Type B pancreatic cell (in vitro differentiated cells): ENCODE measurements at regions not wholly inside any gene's neighbourhood (a gene's known extent, or its start where the extent isn't known, plus 50 kb on each side); places are given as distances from the start of the nearest gene placed in this dataset.

Experiments used
- DNase-seq: peaks from one replicate; pipeline ENCODE4 v3.0.0; 2021; ENCODE audit warnings: mixed read lengths; ENCODE audit not compliant: unreplicated experiment; ENCODE audit errors: extremely low spot score
- H3K27ac Mint-ChIP-seq: 2 replicates; pipeline ENCODE4 v1.8.0; 2021; ENCODE audit warnings: mild to moderate bottlenecking, mixed read lengths
- H3K27me3 Mint-ChIP-seq: 2 replicates; pipeline ENCODE4 v1.8.0; 2021; ENCODE audit warnings: mixed read lengths
- H3K36me3 Mint-ChIP-seq: 2 replicates; pipeline ENCODE4 v1.8.0; 2021; ENCODE audit warnings: mixed read lengths
- H3K4me1 Mint-ChIP-seq: one replicate; pipeline ENCODE4 v1.8.0; 2021; ENCODE audit warnings: mixed read lengths; ENCODE audit not compliant: unreplicated experiment
- H3K4me3 Mint-ChIP-seq: 2 replicates; pipeline ENCODE4 v1.8.0; 2021; ENCODE audit warnings: mild to moderate bottlenecking, mixed read lengths
- H3K9me3 Mint-ChIP-seq: 2 replicates; pipeline ENCODE4 v1.8.0; 2021; ENCODE audit warnings: mixed read lengths
- CTCF ChIP-seq: fragments of 200-600 bp; sonication (generic); conservative IDR thresholded peaks from 2 replicates; pipeline ENCODE4 v1.5.0; 2021; ENCODE audit warnings: antibody characterized with exemption, mild to moderate bottlenecking

GRCh38 chr3:178455946-178456345 lies 80.3 kb upstream of the KCNMB2 start:
- H3K4me1 Mint-ChIP-seq, result peaks cover 3% of the 10 kb centered on the region
- H3K36me3 Mint-ChIP-seq, result no peaks in the 10 kb centered on the region
- peaks cover 2% of the 10 kb centered on the region for H3K9me3 Mint-ChIP-seq
- no peak for DNase-seq
- H3K27me3 Mint-ChIP-seq, result peaks cover 5% of the 10 kb centered on the region
- H3K27ac Mint-ChIP-seq, result no peak overlapping the region
- no peak for TF ChIP-seq CTCF
- H3K4me3 Mint-ChIP-seq, result no peak overlapping the region

- Mint-ChIP-seq H3K36me3 (no peaks in the 10 kb centered on the region), H3K27me3 (peaks cover 5% of the 10 kb centered on the region), H3K4me3 (no peak overlapping the region), H3K9me3 (peaks cover 4% of the 10 kb centered on the region), H3K27ac (no peak overlapping the region), H3K4me1 (peaks cover 3% of the 10 kb centered on the region)
- TF ChIP-seq CTCF, result no peak
- DNase-seq, result no peak
Observed at GRCh38 chr3:178456621-178457285, 79.5 kb upstream of the KCNMB2 start.

- DNase-seq, result no peak
- Mint-ChIP-seq H3K36me3 (no peaks in the 10 kb centered on the region), H3K27me3 (peaks cover 5% of the 10 kb centered on the region), H3K9me3 (peaks cover 4% of the 10 kb centered on the region), H3K27ac (no peak overlapping the region), H3K4me3 (no peak overlapping the region), H3K4me1 (peaks cover 3% of the 10 kb centered on the region)
- TF ChIP-seq CTCF, result no peak
Observed at GRCh38 chr3:178457511-178457910, 78.7 kb upstream of the KCNMB2 start.

GRCh38 chr3:178458313-178459037 lies 77.8 kb upstream of the KCNMB2 start:
- H3K9me3 Mint-ChIP-seq, result peaks cover 4% of the 10 kb centered on the region
- H3K4me3 Mint-ChIP-seq, result no peak overlapping the region
- no peak for DNase-seq

GRCh38 chr3:178459038-178459410 lies 77.2 kb upstream of the KCNMB2 start:
- Mint-ChIP-seq H3K27me3 (peaks cover 5% of the 10 kb centered on the region), H3K9me3 (peaks cover 4% of the 10 kb centered on the region), H3K27ac (no peak overlapping the region), H3K4me3 (no peak overlapping the region), H3K4me1 (peaks cover 3% of the 10 kb centered on the region), H3K36me3 (no peaks in the 10 kb centered on the region)
- DNase-seq, result no peak
- TF ChIP-seq CTCF, result no peak

More at GRCh38 chr3:178458313-178459037, 77.8 kb upstream of the KCNMB2 start:
- Mint-ChIP-seq H3K27me3 (peaks cover 5% of the 10 kb centered on the region), H3K4me1 (peaks cover 3% of the 10 kb centered on the region), H3K27ac (no peak overlapping the region), H3K36me3 (no peaks in the 10 kb centered on the region)
- TF ChIP-seq CTCF, result no peak
